GM12878 (cell line): ENCODE measurements at regions not wholly inside any gene's neighbourhood (a gene's known extent, or its start where the extent isn't known, plus 50 kb on each side); places are given as distances from the start of the nearest gene placed in this dataset.

ENCODE experiments used
- CBX3 ChIP-seq: fragments of 200-600 bp; sonication (generic); IDR thresholded peaks from 2 replicates; pipeline ENCODE4 v1.6.1; 2016; ENCODE audit warnings: low read depth, borderline replicate concordance
- CHD2 ChIP-seq: IDR thresholded peaks from 2 replicates; pipeline ENCODE4 v1.6.1; 2011; ENCODE audit warnings: low read depth, low read length, improper control_type of control experiment, borderline replicate concordance
- CREM ChIP-seq: IDR thresholded peaks from 2 replicates; pipeline ENCODE4 v1.6.1; 2014; ENCODE audit warnings: antibody characterized with exemption, low read depth
- DPF2 ChIP-seq: fragments of 450-650 bp; IDR thresholded peaks from 2 replicates; pipeline ENCODE4 v1.6.1; 2017; ENCODE audit warnings: mild to moderate bottlenecking
- EP300 ChIP-seq, 2 experiments: fragments of 150-350 bp in 1 of 2; IDR thresholded peaks; 2 replicates each; pipeline ENCODE4 v1.6.1; 2011 to 2012; ENCODE audit warnings: low read depth in 2 of 2, low read length in 2 of 2, borderline replicate concordance in 1 of 2, improper control_type of control experiment in 1 of 2, inconsistent platforms in 1 of 2; ENCODE audit not compliant: control insufficient read depth in 1 of 2
- NR2C2 ChIP-seq: IDR thresholded peaks from 2 replicates; pipeline ENCODE4 v1.6.1; 2011; ENCODE audit warnings: borderline replicate concordance, low read depth; ENCODE audit not compliant: control insufficient read depth, insufficient read length
- TCF3 ChIP-seq: IDR thresholded peaks from 2 replicates; pipeline ENCODE4 v1.6.1; 2012; ENCODE audit warnings: low read depth, mild to moderate bottlenecking, low read length, borderline replicate concordance; ENCODE audit not compliant: insufficient read depth
- USF1 ChIP-seq: IDR thresholded peaks from 2 replicates; pipeline ENCODE4 v1.6.1; 2011; ENCODE audit warnings: borderline replicate concordance, low read depth, mild to moderate bottlenecking, moderate library complexity, mixed read lengths, low read length; ENCODE audit not compliant: insufficient read depth; ENCODE audit errors: extremely low read length
- YY1 ChIP-seq: IDR thresholded peaks from 2 replicates; pipeline ENCODE4 v1.6.1; 2011; ENCODE audit warnings: low read depth, mild to moderate bottlenecking, low read length
- ZBTB11 ChIP-seq: fragments of 450-650 bp; formaldehyde crosslinking; IDR thresholded peaks from 2 replicates; pipeline ENCODE4 v1.5.0; 2022; ENCODE audit warnings: mild to moderate bottlenecking, missing genetic modification characterization
- ZBTB33 ChIP-seq: fragments of 450-650 bp; IDR thresholded peaks from 2 replicates; pipeline ENCODE4 v1.6.1; 2017; ENCODE audit warnings: mild to moderate bottlenecking

GRCh38 chr3:42031808-42032480, 59.2 kb upstream of the TRAK1 start (continued):
- TF ChIP-seq ZBTB33 (no peak), DPF2 (no peak), CHD2 (no peak), CREM (no peak), TCF3 (no peak), EP300 (IDR thresholded peaks at IDR 0.05; ENCODE audit: borderline replicate concordance in 1 of 2, control insufficient read depth in 1 of 2, low read depth in 2 of 2, low read length in 2 of 2) (no peak), YY1 (no peak), USF1 (no peak), NR2C2 (no peak), CBX3 (no peak), ZBTB11 (CRISPR knock-in tag) (no peak)
